Activated CD4-positive, alpha-beta T cell treated with anti-CD3 and anti-CD28 coated beads for 36 hours (primary cell): ENCODE measurements at regions not wholly inside any gene's neighbourhood (a gene's known extent, or its start where the extent isn't known, plus 50 kb on each side); places are given as distances from the start of the nearest gene placed in this dataset.
"Not testable (repeated sequence)": the region's sequence is repeated elsewhere in the genome, so short reads cannot be mapped to it uniquely, and the experiment has no call there.

ENCODE experiments used
- ATAC-seq: fragments of 200-7000 bp; cut with Tn5 transposase; one replicate; pipeline ENCODE4 v1.10.0; 2021; ENCODE audit warnings: mild to moderate bottlenecking, moderate library complexity
- CTCF ChIA-PET: fragments of 350-600 bp; sonication (Branson Sonifier 250); formaldehyde crosslinking; loops from one replicate; lab custom pipeline; 2021; ENCODE audit warnings: antibody characterized with exemption; lab: Charles Lee
- POLR2A ChIA-PET: fragments of 350-600 bp; sonication (Branson Sonifier 250); formaldehyde crosslinking; loops from one replicate; lab custom pipeline; 2021; ENCODE audit warnings: antibody characterized with exemption, inconsistent platforms; lab: Charles Lee
- DNase-seq: peaks from one replicate; pipeline ENCODE4 v3.0.0-alpha.2; 2020
- H3K27ac Mint-ChIP-seq: one replicate; pipeline ENCODE4 v1.8.0; 2021; ENCODE audit warnings: mixed read lengths
- H3K27me3 Mint-ChIP-seq: one replicate; pipeline ENCODE4 v1.8.0; 2021; ENCODE audit warnings: mixed read lengths
- H3K36me3 Mint-ChIP-seq: one replicate; pipeline ENCODE4 v1.8.0; 2021; ENCODE audit warnings: low read depth, mixed read lengths
- H3K4me1 Mint-ChIP-seq: one replicate; pipeline ENCODE4 v1.8.0; 2021; ENCODE audit warnings: mixed read lengths
- H3K4me3 Mint-ChIP-seq: one replicate; pipeline ENCODE4 v1.8.0; 2021; ENCODE audit warnings: mild to moderate bottlenecking, moderate library complexity, mixed read lengths
- H3K9me3 Mint-ChIP-seq: one replicate; pipeline ENCODE4 v1.8.0; 2021; ENCODE audit warnings: low read depth, mixed read lengths
- intact Hi-C, 2 experiments: fragments of 100-400 bp; cut with DNase I in 1 of 2; cut with micrococcal nuclease in 1 of 2; formaldehyde crosslinking; loops; one replicate each; pipeline versions ENCODE4 v1.14.2 to v1.15.1; 2022 to 2024; cut with DNase I, micrococcal nuclease

- Mint-ChIP-seq H3K4me1 (no peaks in the 10 kb centered on the region), H3K27me3 (peaks cover 2% of the 10 kb centered on the region), H3K27ac (no peak overlapping the region), H3K36me3 (no peaks in the 10 kb centered on the region), H3K4me3 (no peak overlapping the region), H3K9me3 (peaks cover 2% of the 10 kb centered on the region)
- DNase-seq (no peak), ATAC-seq (no peak)
- ChIA-PET POLR2A (no interaction called here), CTCF (no interaction called here)
- intact Hi-C loops: no loop called here
These were observed 583.0 kb upstream of the CDH11 start for GRCh38 chr16:65704866-65705265.

DNA sequence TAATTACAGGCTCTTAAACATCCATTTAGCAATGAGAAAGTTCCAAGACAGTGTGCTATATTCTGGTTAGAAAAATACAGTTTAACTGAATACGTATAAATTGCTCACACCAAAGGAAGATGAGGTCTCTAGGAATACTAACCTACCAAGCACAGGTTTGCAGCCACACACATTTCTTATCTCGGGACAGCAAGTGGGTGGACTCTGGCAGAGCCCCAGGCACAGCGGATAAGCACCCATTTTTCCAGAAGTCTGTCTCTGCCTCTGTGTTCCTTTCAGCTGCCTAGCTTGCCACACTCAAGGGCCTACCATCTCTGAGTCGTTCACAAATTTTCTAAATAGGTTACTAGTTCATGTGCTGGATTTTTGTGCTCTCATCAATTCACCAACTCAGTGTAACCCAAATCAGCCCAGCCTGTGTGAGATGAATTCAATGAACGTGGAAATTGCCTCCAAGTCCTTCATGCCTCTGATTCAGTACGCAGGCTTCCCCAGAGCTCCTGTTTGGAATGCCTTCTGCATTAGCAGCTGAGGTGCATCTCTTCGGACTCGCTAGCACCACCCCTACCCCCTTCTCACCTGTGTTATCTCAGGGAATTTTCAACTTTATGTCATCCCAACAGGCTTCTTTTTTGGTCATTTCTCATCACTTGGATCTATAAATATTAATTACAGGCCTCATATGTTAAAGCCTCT lies 581.0 kb upstream of the CDH11 start:
- Mint-ChIP-seq H3K27ac (no peak overlapping the region), H3K36me3 (no peaks in the 10 kb centered on the region), H3K27me3 (peaks cover 2% of the 10 kb centered on the region), H3K9me3 (peaks cover 2% of the 10 kb centered on the region), H3K4me3 (no peak overlapping the region), H3K4me1 (no peaks in the 10 kb centered on the region)
- CTCF ChIA-PET: no interaction called here
- no peak for ATAC-seq
- no peak for DNase-seq
- POLR2A ChIA-PET: no interaction called here
- intact Hi-C loops: no loop called here

- intact Hi-C loops: no loop called here
- Mint-ChIP-seq H3K9me3 (no peaks in the 10 kb centered on the region), H3K27me3 (no peaks in the 10 kb centered on the region), H3K27ac (no peak overlapping the region), H3K4me1 (no peaks in the 10 kb centered on the region), H3K36me3 (no peaks in the 10 kb centered on the region), H3K4me3 (no peak overlapping the region)
- DNase-seq (no peak), ATAC-seq (no peak)
- ChIA-PET POLR2A (no interaction called here), CTCF (no interaction called here)
These were observed 578.7 kb upstream of the CDH11 start for GRCh38 chr16:65700596-65700995.

DNA sequence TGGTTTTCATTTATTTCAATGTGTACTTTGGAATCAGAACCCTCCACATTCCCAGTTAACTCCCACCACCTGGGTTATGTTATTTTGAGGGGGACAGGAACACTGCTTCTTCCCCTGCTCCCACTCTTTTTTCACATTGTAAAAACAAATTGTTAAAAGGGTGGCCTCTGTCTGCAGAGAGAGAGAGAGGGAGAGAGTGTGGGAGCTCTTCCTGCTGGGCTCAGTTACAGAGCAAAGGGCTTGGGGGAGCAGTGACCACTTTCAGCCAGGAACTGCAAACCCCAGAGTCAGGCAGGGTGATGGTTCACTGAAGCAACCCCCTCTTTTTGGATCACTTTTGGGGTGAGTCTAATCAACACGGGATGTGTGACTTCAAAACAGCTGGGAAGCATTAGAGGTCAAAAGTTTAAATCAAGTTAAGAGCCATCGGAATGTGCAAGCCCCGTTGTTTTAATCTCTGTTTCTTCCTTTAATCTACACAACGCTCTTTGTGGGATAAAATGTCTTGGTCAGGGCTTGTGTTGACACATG lies 577.0 kb upstream of the CDH11 start:
- CTCF ChIA-PET: no interaction called here
- H3K9me3 Mint-ChIP-seq: no peaks in the 10 kb centered on the region
- POLR2A ChIA-PET: no interaction called here
- intact Hi-C loops: no loop called here
- no peak overlapping the region for H3K27ac Mint-ChIP-seq
- DNase-seq (no peak), ATAC-seq (no peak)
- H3K36me3 Mint-ChIP-seq: no peaks in the 10 kb centered on the region
- no peak overlapping the region for H3K4me3 Mint-ChIP-seq
- H3K27me3 Mint-ChIP-seq: no peaks in the 10 kb centered on the region
- no peaks in the 10 kb centered on the region for H3K4me1 Mint-ChIP-seq

DNA sequence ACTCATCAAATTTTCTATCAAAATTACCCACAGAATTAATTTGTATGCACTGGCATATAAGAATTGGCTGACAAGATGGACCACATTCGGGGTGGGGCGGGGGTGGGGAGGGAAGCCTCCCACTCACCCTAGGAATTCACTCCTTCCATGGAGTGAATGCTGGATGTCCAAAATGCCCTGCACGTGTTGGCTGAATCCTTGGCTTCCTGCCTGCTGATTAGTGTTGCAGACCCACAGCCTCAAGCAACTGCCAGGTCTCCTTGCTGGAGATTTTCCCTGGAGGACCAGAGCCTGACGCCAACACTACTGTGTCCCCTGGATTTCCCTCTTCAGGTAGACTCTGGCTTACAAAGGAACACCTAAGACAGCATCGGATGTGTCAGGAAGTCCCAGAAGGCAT lies 575.7 kb upstream of the CDH11 start:
- no peaks in the 10 kb centered on the region for H3K27me3 Mint-ChIP-seq
- H3K4me1 Mint-ChIP-seq: no peaks in the 10 kb centered on the region
- no peaks in the 10 kb centered on the region for H3K9me3 Mint-ChIP-seq
- DNase-seq: no peak
- ATAC-seq: no peak
- H3K36me3 Mint-ChIP-seq: no peaks in the 10 kb centered on the region
- ChIA-PET POLR2A (no interaction called here), CTCF (no interaction called here)
- intact Hi-C loops: no loop called here
- H3K4me3 Mint-ChIP-seq: no peak overlapping the region
- H3K27ac Mint-ChIP-seq: no peak overlapping the region

DNA sequence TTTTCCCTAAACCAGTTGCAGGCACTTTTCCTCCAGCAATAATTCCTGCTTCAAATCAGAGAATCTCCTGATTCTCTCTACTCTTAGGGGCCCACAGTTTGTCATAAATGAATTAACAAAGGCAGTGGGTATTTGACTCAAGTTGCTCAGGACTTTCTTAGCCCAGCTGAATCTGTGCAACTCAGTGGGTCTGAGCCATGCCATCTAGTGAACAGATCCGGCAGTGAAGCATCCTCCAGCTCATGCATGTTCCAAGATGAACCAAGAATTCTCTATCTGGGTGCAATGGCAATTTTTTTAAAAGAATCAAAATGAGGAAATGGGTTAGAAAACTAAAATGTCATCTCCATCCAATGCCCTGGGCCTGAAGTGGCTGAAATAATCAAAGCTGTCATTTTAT lies 575.2 kb upstream of the CDH11 start:
- Mint-ChIP-seq H3K9me3 (no peaks in the 10 kb centered on the region), H3K4me1 (no peaks in the 10 kb centered on the region)

DNA sequence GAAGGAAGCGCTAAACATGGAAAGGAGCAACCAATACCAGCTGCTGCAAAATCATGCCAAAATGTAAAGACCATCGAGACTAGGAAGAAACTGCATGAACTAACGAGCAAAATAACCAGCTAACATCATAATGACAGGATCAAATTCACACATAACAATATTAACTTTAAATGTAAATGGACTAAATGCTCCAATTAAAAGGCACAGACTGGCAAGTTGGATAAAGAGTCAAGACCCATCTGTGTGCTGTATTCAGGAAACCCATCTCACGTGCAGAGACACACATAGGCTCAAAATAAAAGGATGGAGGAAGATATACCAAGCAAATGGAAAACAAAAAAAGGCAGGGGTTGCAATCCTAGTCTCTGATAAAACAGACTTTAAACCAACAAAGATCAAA lies 570.0 kb upstream of the CDH11 start:
- ATAC-seq, H3K9me3 Mint-ChIP-seq, H3K27ac Mint-ChIP-seq, H3K4me3 Mint-ChIP-seq, CTCF ChIA-PET, H3K36me3 Mint-ChIP-seq, intact Hi-C loops, POLR2A ChIA-PET, H3K4me1 Mint-ChIP-seq, DNase-seq, H3K27me3 Mint-ChIP-seq: not testable (repeated sequence)

More for the DNA sequence above, 575.2 kb upstream of the CDH11 start:
- DNase-seq (no peak), ATAC-seq (no peak)
- no peaks in the 10 kb centered on the region for H3K27me3 Mint-ChIP-seq
- POLR2A ChIA-PET: no interaction called here
- intact Hi-C loops: no loop called here
- no peak overlapping the region for H3K4me3 Mint-ChIP-seq
- H3K27ac Mint-ChIP-seq: no peak overlapping the region
- H3K36me3 Mint-ChIP-seq: no peaks in the 10 kb centered on the region
- CTCF ChIA-PET: no interaction called here

GRCh38 chr16:65689726-65690125 lies 567.9 kb upstream of the CDH11 start:
- peaks cover 2% of the 10 kb centered on the region for H3K27me3 Mint-ChIP-seq
- H3K27ac Mint-ChIP-seq: no peak overlapping the region
- no peaks in the 10 kb centered on the region for H3K36me3 Mint-ChIP-seq
- intact Hi-C loops: no loop called here
- no peak overlapping the region for H3K4me3 Mint-ChIP-seq
- no peaks in the 10 kb centered on the region for H3K4me1 Mint-ChIP-seq
- peaks cover 6% of the 10 kb centered on the region for H3K9me3 Mint-ChIP-seq
- ChIA-PET POLR2A (no interaction called here), CTCF (no interaction called here)
- DNase-seq (no peak), ATAC-seq (no peak)

GRCh38 chr16:65688301-65688700 lies 566.4 kb upstream of the CDH11 start:
- DNase-seq (no peak), ATAC-seq (no peak)
- intact Hi-C loops: no loop called here
- ChIA-PET CTCF (no interaction called here), POLR2A (no interaction called here)
- peaks cover 2% of the 10 kb centered on the region for H3K27me3 Mint-ChIP-seq
- no peaks in the 10 kb centered on the region for H3K4me1 Mint-ChIP-seq
- H3K9me3 Mint-ChIP-seq: peaks cover 6% of the 10 kb centered on the region
- H3K4me3 Mint-ChIP-seq: no peak overlapping the region
- H3K36me3 Mint-ChIP-seq: no peaks in the 10 kb centered on the region
- no peak overlapping the region for H3K27ac Mint-ChIP-seq

GRCh38 chr16:65684230-65684629 lies 562.4 kb upstream of the CDH11 start:
- ATAC-seq (no peak), DNase-seq (no peak)
- CTCF ChIA-PET: no interaction called here
- POLR2A ChIA-PET: no interaction called here
- intact Hi-C loops: no loop called here
- H3K36me3 Mint-ChIP-seq: no peaks in the 10 kb centered on the region
- H3K27me3 Mint-ChIP-seq: peaks cover 5% of the 10 kb centered on the region
- H3K9me3 Mint-ChIP-seq: peaks cover 8% of the 10 kb centered on the region
- no peaks in the 10 kb centered on the region for H3K4me1 Mint-ChIP-seq
- H3K4me3 Mint-ChIP-seq: no peak overlapping the region
- H3K27ac Mint-ChIP-seq: no peak overlapping the region

DNA sequence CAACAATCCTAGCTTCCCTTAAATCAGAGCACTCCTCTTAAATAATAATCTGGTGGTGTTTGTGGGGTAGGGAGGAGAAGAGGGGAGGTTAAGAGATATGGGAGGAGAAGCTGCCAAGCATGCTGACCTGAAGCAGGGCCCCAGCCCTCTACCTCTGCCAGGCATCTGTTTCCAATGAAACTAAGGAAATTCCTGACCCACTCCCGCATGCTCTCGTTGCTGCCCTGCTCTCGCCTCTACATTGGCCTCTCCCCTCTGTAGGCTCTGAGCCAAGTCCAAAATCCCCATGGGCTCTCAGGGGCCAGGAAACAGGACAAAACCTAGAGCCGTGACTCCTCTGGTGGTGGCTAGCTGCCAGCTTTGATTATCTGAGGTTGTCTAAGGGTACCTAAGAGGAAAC lies 559.5 kb upstream of the CDH11 start:
- DNase-seq: no peak
- ChIA-PET POLR2A (no interaction called here), CTCF (no interaction called here)
- Mint-ChIP-seq H3K36me3 (no peaks in the 10 kb centered on the region), H3K27me3 (peaks cover 5% of the 10 kb centered on the region), H3K9me3 (peaks cover 3% of the 10 kb centered on the region), H3K4me1 (no peaks in the 10 kb centered on the region), H3K27ac (no peak overlapping the region), H3K4me3 (no peak overlapping the region)
- intact Hi-C loops: no loop called here
- no peak for ATAC-seq

- no peak for DNase-seq
- no peak overlapping the region for H3K27ac Mint-ChIP-seq
These were observed 557.9 kb upstream of the CDH11 start for GRCh38 chr16:65679785-65680184.

More at GRCh38 chr16:65679785-65680184, 557.9 kb upstream of the CDH11 start:
- ChIA-PET CTCF (no interaction called here), POLR2A (no interaction called here)
- no peak for ATAC-seq
- intact Hi-C loops: loop anchor here in 1 of 2 experiments (5.0 kb wide), 1 partner anchor 52 kb away; no protein-coding TSS in a partner anchor
- Mint-ChIP-seq H3K4me1 (no peaks in the 10 kb centered on the region), H3K27me3 (peaks cover 3% of the 10 kb centered on the region), H3K9me3 (peaks cover 3% of the 10 kb centered on the region), H3K36me3 (no peaks in the 10 kb centered on the region), H3K4me3 (no peak overlapping the region)
